ENCODE measurements at regions not wholly inside any gene's neighbourhood (a gene's known extent, or its start where the extent isn't known, plus 50 kb on each side); places are given as distances from the start of the nearest gene placed in this dataset.

GRCh38 chr12:118777504-118777903 lies 203.8 kb upstream of the SRRM4 start:
- no peak for DNase-seq

- no peak for DNase-seq
Measured at GRCh38 chr12:118778077-118778476, 203.3 kb upstream of the SRRM4 start.

- DNase-seq: no peak
Measured at GRCh38 chr12:118780939-118781338, 200.4 kb upstream of the SRRM4 start.

- no peak for DNase-seq
Measured at GRCh38 chr12:118781692-118782091, 199.6 kb upstream of the SRRM4 start.

- no peak for DNase-seq
Measured at GRCh38 chr12:118783703-118784102, 197.6 kb upstream of the SRRM4 start.

- DNase-seq: no peak
Measured at GRCh38 chr12:118790578-118790977, 190.8 kb upstream of the SRRM4 start.

GRCh38 chr12:118813778-118814357 lies 167.5 kb upstream of the SRRM4 start:
- DNase-seq: no peak

GRCh38 chr12:118816296-118816695 lies 165.0 kb upstream of the SRRM4 start:
- DNase-seq: no peak

- no peak for DNase-seq
Measured at GRCh38 chr12:118821386-118821925, 159.9 kb upstream of the SRRM4 start.

- DNase-seq: no peak
Measured at GRCh38 chr12:118822512-118822911, 158.8 kb upstream of the SRRM4 start.

- no peak for DNase-seq
Measured at GRCh38 chr12:118827047-118827446, 154.3 kb upstream of the SRRM4 start.

GRCh38 chr12:118827606-118828005 lies 153.7 kb upstream of the SRRM4 start:
- no peak for DNase-seq

- no peak for DNase-seq
Measured at GRCh38 chr12:118830296-118830695, 151.0 kb upstream of the SRRM4 start.

GRCh38 chr12:118835926-118836325 lies 145.4 kb upstream of the SRRM4 start:
- no peak for DNase-seq

GRCh38 chr12:118840399-118840798 lies 140.9 kb upstream of the SRRM4 start:
- no peak for DNase-seq

- no peak for DNase-seq
Measured at GRCh38 chr12:118840878-118841277, 140.5 kb upstream of the SRRM4 start.

GRCh38 chr12:118841588-118841987 lies 139.8 kb upstream of the SRRM4 start:
- no peak for DNase-seq

GRCh38 chr12:118842866-118843265 lies 138.5 kb upstream of the SRRM4 start:
- no peak for DNase-seq

- DNase-seq: no peak
Measured at GRCh38 chr12:118846416-118846815, 134.9 kb upstream of the SRRM4 start.

- no peak for DNase-seq
Measured at GRCh38 chr12:118850244-118850825, 131.0 kb upstream of the SRRM4 start.

- DNase-seq: no peak
Measured at GRCh38 chr12:118851891-118852290, 129.4 kb upstream of the SRRM4 start.

- DNase-seq: no peak
Measured at GRCh38 chr12:118853634-118854033, 127.7 kb upstream of the SRRM4 start.

GRCh38 chr12:118855858-118856257 lies 125.5 kb upstream of the SRRM4 start:
- no peak for DNase-seq

- no peak for DNase-seq
Measured at GRCh38 chr12:118866346-118866745, 115.0 kb upstream of the SRRM4 start.

- no peak for DNase-seq
Measured at GRCh38 chr12:118870551-118870950, 110.8 kb upstream of the SRRM4 start.

Measured in kidney glomerular epithelial cell (primary cell).